SW480 (cell line): ENCODE measurements at regions not wholly inside any gene's neighbourhood (a gene's known extent, or its start where the extent isn't known, plus 50 kb on each side); places are given as distances from the start of the nearest gene placed in this dataset.
A peak's percentile ranks its signal among the peaks of the same experiment; 100 is the strongest.

Experiments
- DNase-seq: peaks from one replicate; pipeline ENCODE4 v3.0.0-alpha.2; 2016; ENCODE audit warnings: low spot score

- peak; percentile 77 for DNase-seq
These were observed 56.1 kb upstream of the SLC35G4 start for GRCh38 chr18:11553098-11553940.

- DNase-seq: no peak
These were observed 60.4 kb upstream of the SLC35G4 start for GRCh38 chr18:11548916-11549551.

- DNase-seq: no peak
These were observed 61.0 kb upstream of the SLC35G4 start for GRCh38 chr18:11548396-11548795.

- DNase-seq: no peak
These were observed 65.2 kb upstream of the SLC35G4 start for GRCh38 chr18:11544060-11544633.

DNA sequence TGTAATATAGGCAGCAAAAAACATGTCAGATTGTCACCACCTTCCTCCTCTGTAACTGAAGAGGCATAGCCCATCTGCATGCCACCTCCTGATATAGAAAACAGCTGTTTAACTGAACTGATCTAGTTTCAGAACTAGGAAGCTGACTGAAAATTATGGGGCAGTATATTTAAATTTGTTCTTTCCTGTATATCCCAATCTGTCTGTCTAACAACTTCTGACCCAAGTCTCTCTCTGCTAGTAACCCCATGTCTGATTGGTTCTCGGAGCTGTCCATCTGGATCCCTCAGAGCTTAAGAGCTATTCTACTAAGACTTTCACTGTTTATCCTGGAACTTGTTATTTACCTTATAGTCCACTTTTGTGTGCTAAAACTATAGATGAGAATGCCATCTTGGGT lies 68.2 kb upstream of the SLC35G4 start:
- no peak for DNase-seq

- DNase-seq: no peak
These were observed 75.4 kb upstream of the SLC35G4 start for GRCh38 chr18:11533942-11534496.

- DNase-seq: no peak
These were observed 75.9 kb upstream of the SLC35G4 start for GRCh38 chr18:11533513-11533890.

DNA sequence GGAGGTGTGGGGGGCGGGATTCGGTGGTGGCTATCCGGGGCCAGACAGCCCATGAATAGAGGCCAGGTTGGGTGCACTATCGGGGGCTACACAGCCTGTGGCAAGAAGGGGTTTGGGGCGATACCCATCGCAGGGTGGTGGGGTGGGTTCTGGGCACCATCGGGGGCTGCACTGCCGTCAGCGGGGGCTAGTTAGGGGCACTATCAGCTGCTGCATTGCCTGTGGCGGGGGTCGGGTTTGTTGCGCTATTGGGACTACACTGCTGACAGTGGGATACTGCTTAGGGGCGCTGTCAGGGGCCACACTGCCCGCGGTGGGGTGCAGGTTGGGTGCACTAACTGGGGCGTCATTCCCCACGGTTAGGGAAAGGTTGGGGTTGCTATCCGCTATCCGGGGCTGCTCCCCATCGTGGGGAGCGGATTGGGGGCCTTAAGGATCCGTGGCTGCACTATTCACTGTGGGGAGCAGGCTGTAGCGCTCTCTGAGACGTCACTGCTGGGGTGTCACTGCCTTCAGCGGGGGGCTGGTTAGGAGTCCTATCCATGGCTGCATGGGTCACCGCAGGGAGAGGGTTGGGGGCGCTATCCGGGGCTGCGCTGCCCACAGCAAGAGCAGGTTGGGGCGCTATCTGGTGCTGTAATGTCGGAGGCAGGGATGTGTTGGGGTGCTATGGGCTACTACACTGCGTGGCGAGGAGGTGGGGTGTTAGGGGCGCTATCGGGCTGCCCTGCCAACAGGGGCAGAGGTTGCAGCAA lies 76.5 kb upstream of the SLC35G4 start:
- no peak for DNase-seq

DNA sequence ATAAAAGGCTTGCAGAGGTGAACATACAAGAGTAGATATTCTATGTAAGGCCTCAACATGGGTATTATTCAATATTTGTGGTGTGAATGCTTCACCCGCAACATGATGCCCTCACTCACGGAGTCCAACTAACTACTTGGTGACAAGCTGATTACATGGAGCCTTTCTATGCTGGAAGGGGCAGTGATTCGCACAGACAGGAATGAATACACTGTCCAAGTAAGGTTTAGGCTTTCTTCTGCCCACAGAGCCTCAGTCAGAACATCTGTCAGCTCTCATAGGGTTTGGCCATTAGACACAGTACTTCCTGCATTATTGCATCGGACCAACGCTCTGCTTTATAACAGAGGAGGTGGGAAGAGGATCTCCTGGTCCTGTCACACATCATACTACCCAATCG lies 80.3 kb upstream of the SLC35G4 start:
- DNase-seq: no peak

DNA sequence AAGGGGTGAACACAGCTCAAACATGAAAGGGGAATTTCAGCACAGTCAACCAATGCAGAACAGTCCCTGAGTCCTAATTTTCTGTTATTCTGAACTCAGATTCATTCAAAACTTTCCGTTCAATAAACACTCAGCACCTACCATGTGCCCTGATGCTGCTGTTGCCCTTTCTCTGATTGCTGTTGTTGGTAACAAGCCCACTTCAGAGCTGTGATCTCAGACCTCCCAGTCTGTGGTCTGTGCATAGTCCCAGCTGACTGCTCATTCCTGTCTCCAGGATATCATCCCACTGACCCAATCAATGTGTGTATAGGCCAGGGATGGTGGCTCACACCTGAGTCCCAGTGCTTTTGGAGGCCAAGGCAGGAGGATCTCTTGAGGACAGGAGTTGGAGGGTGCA lies 82.7 kb upstream of the SLC35G4 start:
- DNase-seq: no peak

DNA sequence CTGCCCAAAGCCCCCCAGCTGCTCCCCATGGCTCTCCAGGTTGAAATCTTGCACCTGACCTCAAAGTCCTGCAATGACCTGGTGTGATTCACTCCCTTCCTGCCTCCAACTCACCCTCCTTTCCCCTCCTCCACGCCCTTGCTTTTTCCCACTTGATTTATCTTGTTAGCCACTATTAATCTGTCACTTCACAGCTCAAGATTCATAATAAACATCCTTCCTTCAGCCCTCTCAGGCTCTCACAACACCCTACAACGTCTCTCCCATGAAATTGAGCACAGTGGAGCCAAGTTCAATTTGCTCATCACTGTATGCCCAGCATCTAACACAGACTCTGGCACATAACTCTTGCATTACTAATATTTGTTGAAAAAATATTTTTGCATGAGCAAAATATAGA lies 85.6 kb upstream of the SLC35G4 start:
- no peak for DNase-seq

- DNase-seq: no peak
These were observed 86.4 kb upstream of the SLC35G4 start for GRCh38 chr18:11522992-11523391.

- DNase-seq: no peak
These were observed 87.5 kb upstream of the SLC35G4 start for GRCh38 chr18:11521853-11522252.

GRCh38 chr18:11520536-11520935 lies 88.9 kb upstream of the SLC35G4 start:
- DNase-seq: no peak

DNA sequence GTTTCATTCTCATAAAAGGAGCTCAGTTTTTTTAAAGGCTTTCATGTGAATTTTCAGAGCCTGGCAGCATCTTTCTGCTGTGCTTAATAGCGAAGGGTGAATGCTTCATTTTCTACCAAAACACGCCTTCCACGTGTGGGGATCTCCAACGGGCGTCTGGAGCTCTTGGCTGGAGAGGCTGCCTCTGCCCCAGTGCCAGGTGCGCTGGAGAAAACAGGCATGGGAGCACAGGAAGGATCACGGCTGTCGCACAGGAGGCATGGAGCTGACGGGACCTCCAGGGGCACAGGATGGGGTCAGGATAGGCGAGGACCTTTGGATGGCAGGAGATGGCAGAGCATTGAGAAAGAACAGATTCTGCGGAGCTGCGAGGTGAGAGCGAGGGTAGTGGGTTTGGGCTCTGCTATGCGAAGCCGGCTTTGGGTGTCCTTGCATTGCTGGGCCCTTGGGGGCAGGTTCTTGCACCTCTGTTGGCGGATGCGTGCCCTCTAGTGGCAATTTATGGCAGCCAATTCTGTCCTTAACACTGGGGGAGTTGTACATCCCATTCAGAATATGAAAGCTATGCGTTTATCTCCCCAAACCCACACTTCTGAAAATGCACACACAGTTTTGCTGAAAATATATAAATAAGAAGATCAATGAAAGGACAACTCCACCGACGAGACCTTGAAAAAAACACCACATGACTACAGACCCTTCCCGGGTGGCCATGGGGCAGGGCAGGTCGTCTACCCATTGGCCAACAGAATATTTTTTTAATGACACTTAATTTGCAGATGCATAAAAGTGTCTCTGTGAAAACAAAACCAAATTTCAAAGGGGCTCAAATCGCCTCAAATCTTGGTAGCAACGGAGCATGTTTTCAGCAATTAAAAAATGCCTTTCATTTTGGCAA lies 90.4 kb upstream of the SLC35G4 start:
- peak; percentile 50 for DNase-seq

GRCh38 chr18:11517704-11518103 lies 91.7 kb upstream of the SLC35G4 start:
- no peak for DNase-seq

GRCh38 chr18:11516751-11517503 lies 92.5 kb upstream of the SLC35G4 start:
- DNase-seq: no peak

DNA sequence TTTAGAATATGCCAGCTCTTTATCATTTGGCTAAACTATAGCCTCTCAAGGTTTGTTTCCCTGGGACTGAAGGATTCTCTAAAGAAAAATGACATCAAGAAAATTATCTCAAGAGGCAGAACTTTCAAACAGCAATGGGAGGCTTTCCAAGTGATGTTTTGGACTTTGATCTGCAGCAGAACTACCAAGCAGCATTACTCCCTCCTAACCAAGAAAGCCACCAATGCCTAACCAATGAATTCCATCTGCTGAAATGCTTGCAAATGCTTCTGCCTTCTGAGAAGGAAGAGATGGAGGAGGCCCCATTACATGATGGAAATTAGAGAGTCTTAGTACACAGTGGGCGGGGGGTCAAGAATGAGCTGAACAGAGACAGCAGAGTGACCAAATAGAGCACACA lies 95.1 kb upstream of the SLC35G4 start:
- no peak for DNase-seq

DNA sequence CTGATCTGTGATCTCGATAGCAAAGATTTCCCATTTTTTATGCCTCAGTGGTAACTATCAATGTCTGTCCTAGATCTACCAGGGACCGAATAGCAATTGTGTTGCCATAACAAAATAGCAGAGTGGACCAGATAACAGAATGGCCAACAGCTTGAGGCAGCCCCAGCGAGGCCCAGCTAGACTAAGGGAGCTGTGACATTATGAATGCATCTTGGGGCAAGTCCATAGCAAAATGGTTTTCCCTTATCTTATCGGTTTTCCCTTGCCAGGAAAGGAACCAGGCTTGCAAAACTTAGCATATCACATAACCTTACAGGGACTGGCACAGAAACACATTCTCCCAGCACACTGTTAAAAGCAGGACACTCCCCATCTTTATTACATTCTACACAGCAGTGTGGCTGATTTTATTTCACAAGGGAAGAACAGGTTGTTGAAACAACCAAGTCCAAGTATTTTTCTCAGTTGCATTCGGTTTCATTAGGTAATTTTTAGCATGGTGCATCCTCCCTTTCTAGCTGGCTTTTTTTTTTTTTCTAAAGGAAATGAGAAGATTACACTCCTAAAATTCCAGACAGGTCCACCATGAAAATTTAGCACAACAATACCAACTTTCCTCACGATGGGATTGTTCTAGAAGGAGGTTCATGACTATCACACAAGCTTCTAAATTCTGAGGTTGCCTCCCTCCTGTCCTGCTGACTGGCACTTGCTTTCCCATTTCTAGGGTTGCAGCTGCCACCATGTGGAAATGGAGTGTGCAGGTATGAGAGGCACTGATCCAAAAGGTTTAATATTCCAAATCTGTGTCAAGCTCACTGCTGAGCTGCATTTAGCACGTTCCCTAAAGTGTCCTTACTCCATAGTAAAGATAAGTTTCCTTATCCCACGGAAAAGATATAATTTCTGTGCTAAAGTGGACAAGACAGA lies 97.0 kb upstream of the SLC35G4 start:
- DNase-seq: peak; percentile 41
